ENCODE measurements at regions not wholly inside any gene's neighbourhood (a gene's known extent, or its start where the extent isn't known, plus 50 kb on each side); places are given as distances from the start of the nearest gene placed in this dataset.

GRCh38 chr11:116375221-116375620 lies 397.6 kb downstream of the BUD13 start:
- no peak for TF ChIP-seq CTCF (IDR thresholded peaks at IDR 0.05)
- Mint-ChIP-seq H3K9me3 (ENCODE audit: unreplicated experiment) (peaks cover 12% of the 10 kb centered on the region), H3K27ac (ENCODE audit: unreplicated experiment) (no peak overlapping the region), H3K36me3 (ENCODE audit: unreplicated experiment) (no peaks in the 10 kb centered on the region), H3K4me3 (ENCODE audit: unreplicated experiment) (no peak overlapping the region), H3K27me3 (ENCODE audit: unreplicated experiment) (no peaks in the 10 kb centered on the region), H3K4me1 (ENCODE audit: unreplicated experiment) (no peaks in the 10 kb centered on the region)
- no peak for DNase-seq (ENCODE audit: extremely low spot score, unreplicated experiment)

- Mint-ChIP-seq H3K36me3 (ENCODE audit: unreplicated experiment) (no peaks in the 10 kb centered on the region), H3K27me3 (ENCODE audit: unreplicated experiment) (no peaks in the 10 kb centered on the region), H3K9me3 (ENCODE audit: unreplicated experiment) (peaks cover 9% of the 10 kb centered on the region), H3K4me1 (ENCODE audit: unreplicated experiment) (no peaks in the 10 kb centered on the region), H3K27ac (ENCODE audit: unreplicated experiment) (no peak overlapping the region), H3K4me3 (ENCODE audit: unreplicated experiment) (no peak overlapping the region)
- DNase-seq (ENCODE audit: extremely low spot score, unreplicated experiment), result no peak
- no peak for TF ChIP-seq CTCF (IDR thresholded peaks at IDR 0.05)
Measured at GRCh38 chr11:116374085-116374484, 398.7 kb downstream of the BUD13 start.

GRCh38 chr11:116373104-116373944 lies 399.5 kb downstream of the BUD13 start:
- peaks cover 9% of the 10 kb centered on the region for H3K9me3 Mint-ChIP-seq (ENCODE audit: unreplicated experiment)
- H3K27me3 Mint-ChIP-seq (ENCODE audit: unreplicated experiment), result no peaks in the 10 kb centered on the region
- no peak for DNase-seq (ENCODE audit: extremely low spot score, unreplicated experiment)
- H3K36me3 Mint-ChIP-seq (ENCODE audit: unreplicated experiment), result no peaks in the 10 kb centered on the region
- no peak overlapping the region for H3K4me3 Mint-ChIP-seq (ENCODE audit: unreplicated experiment)
- H3K27ac Mint-ChIP-seq (ENCODE audit: unreplicated experiment), result no peak overlapping the region
- TF ChIP-seq CTCF (IDR thresholded peaks at IDR 0.05), result no peak
- no peaks in the 10 kb centered on the region for H3K4me1 Mint-ChIP-seq (ENCODE audit: unreplicated experiment)

DNA sequence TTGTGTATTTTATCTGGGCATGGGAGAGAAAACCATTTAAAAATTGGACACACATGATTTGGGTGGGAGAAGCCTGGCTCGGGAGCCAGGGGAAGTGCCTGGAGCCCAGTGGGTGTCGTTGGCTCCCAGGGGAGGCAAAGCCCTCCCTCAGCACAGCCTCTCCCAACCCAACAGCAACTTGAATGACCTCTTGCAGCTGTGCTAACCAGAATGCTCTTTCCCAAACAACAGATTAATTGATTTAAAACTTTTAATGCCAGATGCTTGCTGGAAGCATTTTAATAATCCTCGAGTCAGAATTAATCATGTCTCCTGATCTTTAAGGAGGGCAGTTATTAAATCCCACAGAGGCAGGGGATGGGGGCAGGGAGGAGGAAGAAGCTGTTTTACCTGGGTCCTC lies 401.6 kb downstream of the BUD13 start:
- no peaks in the 10 kb centered on the region for H3K27me3 Mint-ChIP-seq (ENCODE audit: unreplicated experiment)
- no peak for DNase-seq (ENCODE audit: extremely low spot score, unreplicated experiment)
- H3K36me3 Mint-ChIP-seq (ENCODE audit: unreplicated experiment), result no peaks in the 10 kb centered on the region

More for the DNA sequence above, 401.6 kb downstream of the BUD13 start:
- Mint-ChIP-seq H3K27ac (ENCODE audit: unreplicated experiment) (no peak overlapping the region), H3K9me3 (ENCODE audit: unreplicated experiment) (no peaks in the 10 kb centered on the region), H3K4me1 (ENCODE audit: unreplicated experiment) (peaks cover 2% of the 10 kb centered on the region), H3K4me3 (ENCODE audit: unreplicated experiment) (no peak overlapping the region)
- TF ChIP-seq CTCF (IDR thresholded peaks at IDR 0.05), result no peak
